NCI-H748 (cell line): ENCODE measurements at regions not wholly inside any gene's neighbourhood (a gene's known extent, or its start where the extent isn't known, plus 50 kb on each side); places are given as distances from the start of the nearest gene placed in this dataset.

Experiments used
- DNase-seq: peaks from one replicate; lab custom pipeline; 2025; ENCODE audit not compliant: unreplicated experiment; lab: John Stamatoyannopoulos, UW

DNA sequence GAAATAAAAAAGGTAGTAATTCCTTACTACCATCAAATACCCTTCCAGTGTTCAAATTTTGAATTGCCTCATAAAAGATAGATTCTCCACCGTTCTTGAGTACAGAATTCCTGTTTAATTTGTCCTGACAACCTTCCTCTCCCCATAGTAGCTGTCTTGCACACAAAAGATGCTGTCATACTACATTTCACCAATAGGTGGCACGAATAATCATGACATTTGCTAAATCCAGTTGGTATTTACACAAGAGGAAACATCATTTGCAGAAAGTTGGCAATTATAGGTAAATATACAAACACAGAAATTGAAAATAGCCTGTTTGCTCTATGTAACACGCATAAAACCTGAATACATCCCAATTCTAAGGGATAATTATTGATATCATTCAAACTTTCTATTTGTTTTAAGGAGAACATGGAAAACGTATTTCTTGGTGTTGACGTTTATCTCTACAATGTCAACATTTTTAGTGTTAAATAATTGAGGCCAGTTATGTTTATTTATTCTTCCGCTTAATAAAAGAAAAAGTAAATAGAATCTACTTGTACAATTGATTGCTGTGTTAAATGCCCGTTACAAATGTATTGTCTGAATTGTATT, 58.3 kb upstream of the CLDN10 start:
- peak; percentile 88 for DNase-seq

DNA sequence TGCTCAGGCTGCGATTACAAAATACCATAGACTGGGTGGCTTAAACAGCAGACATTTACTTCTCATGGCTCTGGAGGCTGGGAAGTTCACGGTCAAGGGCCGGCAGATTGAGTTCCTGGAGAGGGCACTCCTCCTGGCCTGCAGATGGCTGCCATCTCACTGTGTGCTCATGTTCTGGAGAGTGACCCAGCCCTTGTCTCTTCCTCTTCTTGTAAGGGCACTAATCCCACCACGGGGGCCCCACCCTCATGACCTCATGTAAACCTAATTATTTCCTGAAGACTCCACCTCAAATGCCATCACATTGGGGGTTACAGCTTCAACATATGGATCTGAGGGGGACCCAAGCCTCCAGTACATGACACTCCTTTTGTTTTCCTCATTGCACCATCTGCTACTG, 56.0 kb upstream of the CLDN10 start:
- DNase-seq: no peak

GRCh38 chr13:95497381-95497807, 55.1 kb upstream of the CLDN10 start:
- peak; percentile 13 for DNase-seq

- no peak for DNase-seq
These were observed 53.6 kb upstream of the CLDN10 start for GRCh38 chr13:95498886-95499285.

DNA sequence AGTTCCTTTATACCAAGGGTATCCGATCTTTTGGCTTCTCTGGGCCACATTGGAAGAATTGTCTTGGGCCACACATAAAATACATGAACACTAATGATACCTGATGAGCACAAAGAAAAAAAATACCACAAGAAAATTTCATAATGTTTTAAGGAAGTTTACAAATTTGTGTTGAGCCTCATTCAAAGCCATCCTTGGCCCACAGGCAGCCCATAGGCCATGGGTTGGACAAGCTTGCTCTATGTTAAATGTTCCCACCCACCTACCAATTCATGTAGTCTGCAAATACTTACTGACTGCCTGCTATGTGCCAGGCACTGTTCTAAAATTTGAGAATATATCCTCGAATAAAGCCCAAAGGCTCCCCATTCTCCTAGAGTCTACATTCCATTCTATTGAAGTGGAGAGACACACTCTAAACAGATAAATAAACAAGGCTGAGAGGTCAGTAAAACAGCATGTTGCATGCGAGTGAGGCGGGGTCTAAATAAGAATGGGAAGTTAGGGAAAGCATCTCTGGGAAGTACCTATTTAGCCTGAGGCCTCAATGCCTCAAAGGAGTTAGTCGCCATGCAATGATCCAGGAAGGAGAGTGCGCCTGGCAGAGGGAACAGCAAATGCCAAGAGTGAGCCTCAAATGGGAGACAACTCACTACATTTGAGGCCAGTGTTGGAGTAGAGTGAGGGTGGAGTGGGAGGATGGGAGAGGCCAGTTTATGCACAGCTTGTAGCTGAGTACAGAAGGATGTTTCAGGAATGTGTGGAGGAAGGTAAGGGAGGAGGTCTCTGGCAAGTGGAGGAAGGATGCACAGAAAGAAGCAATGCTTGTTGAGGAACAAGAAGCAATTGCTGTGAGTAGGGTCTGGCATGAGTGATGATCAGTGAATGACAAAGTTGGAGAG, 52.5 kb upstream of the CLDN10 start:
- DNase-seq: no peak

GRCh38 chr13:95502216-95502615, 50.3 kb upstream of the CLDN10 start:
- DNase-seq: no peak
